Medulla oblongata (tissue), 1 donor: ENCODE measurements at regions not wholly inside any gene's neighbourhood (a gene's known extent, or its start where the extent isn't known, plus 50 kb on each side); places are given as distances from the start of the nearest gene placed in this dataset.
"Not testable (repeated sequence)": the region's sequence is repeated elsewhere in the genome, so short reads cannot be mapped to it uniquely, and the experiment has no call there.

Source experiments
- DNase-seq: peaks from one replicate; pipeline ENCODE4 v3.0.0-alpha.2; 2015; ENCODE audit errors: extremely low spot score

DNA sequence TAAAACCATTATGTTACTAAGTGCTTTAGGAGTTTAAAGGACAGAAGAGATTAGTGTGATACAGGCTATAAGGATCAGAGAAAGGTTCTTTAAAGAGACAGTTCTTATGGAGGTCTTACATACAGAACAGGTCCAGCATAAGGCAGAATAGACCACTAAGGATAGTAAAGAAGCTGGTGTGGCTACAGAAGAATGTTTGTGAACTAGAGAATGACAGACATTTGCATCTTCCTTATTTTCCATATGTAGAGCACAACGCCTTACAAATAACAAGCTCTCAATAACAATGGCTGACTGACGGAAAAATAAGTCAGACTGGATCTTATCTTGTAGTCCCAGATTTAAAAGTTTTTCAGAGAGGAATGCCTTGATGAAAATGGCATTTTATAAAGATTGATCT is 95.6 kb upstream of the NOTCH2NLA start:
- DNase-seq, result not testable (repeated sequence)

DNA sequence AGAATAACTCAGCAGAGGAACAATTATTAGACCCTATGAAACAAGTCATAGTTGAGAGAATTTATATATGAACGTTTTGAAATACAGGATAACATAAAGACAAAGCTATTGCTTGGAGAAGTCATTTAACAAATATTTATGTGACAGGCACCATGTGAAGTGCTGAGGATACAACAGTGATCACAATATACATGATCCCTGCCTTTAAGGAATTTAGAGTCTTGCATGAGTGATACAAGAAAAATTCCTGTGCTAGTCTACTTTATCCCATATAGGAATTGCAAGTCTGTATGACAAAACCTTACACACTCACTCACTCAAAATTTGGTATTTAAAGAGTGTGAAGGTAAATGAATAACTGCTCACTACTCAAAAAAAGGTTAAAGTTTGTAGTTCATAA is 94.5 kb upstream of the NOTCH2NLA start:
- DNase-seq, result not testable (repeated sequence)

DNA sequence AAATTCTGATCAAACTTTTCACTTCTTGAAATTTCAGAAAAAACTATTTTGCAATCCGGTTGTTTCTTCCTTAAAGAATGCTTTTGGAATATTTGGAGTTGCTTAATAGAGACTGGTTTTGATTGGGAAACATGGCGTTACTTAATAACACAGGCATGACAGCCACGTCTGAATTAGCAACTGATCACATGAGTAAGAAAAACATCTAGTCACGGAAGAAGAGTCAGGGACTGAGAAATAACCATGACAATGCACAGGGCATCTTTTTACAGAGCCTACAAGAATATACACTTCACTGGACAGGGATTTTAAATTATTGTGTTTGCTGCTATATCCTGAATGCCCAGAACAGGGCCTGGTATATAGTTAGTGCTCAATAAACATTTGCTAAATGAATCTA is 94.1 kb upstream of the NOTCH2NLA start:
- DNase-seq, result not testable (repeated sequence)

DNA sequence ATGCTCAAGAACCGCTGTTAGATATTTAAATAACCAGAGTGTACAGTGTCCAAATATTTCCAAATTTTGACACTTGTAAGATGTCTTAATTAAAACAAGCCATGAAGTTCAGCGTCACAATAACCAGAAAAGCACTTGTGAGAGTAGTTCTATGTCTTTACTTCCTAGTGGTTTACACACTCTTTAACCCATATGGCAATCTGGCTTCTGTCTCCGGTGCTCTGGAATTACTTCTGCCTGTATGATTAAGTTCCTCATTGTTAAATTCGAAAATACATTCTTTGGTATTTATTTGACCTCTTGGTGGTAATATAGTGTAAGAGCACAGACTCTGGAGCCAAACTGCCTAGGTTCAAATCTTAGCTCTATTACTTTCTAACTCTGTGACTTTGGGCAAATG is 89.9 kb upstream of the NOTCH2NLA start:
- DNase-seq, result not testable (repeated sequence)

DNA sequence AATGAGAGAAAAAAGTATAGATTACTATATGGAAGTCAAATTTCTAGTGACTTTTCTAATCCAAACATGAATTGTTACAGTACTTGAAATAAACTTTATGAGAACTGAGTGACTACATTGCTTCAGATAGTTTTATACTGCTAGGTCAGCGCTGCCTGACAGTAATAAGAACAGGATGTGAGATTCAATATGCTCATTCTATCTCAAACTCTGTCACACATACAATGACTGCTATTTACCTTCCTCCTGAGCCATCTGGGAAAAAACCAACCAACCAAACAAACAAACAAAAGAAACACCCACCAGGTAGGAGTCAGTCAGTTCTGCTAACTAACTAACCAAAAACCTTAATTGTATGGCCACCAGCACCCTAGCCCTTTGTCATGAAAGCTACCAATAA is 89.0 kb upstream of the NOTCH2NLA start:
- DNase-seq, result not testable (repeated sequence)

DNA sequence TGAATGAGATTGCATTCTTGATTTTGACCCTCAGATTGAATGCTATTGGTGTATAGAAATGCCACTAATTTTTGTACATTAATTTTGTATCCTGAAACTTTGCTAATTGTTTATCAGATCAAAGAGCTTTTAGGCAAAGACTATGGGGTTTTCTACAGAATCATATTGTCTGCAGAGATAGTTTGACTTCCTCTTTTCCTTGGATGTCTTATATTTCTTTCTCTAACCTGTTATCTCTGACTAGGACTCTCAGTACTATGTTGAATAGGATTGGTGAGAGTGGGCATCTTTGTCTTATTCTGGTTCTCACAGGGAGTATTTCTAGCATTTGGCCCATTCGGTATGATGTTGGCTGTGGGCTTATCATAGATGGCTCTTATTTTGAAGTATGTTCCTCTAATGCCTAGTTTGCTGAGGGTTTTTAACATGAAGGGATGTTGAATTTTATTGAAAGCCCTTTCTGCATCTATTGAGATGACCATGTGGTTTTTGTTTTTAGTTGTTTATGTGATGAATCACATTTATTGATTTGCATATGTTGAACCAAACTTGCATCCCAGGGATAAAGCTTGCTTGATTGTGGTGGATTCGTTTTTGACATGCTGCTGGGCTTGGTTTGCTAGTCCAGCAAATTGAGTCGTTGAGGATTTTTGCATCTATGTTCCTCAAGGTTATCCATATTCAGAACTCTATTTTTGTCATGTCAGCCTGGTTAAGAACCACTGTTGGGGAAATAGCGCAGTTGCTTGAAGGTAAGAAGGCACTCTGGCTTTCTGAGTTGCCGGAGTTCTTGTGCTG is 85.8 kb upstream of the NOTCH2NLA start:
- DNase-seq, result not testable (repeated sequence)

DNA sequence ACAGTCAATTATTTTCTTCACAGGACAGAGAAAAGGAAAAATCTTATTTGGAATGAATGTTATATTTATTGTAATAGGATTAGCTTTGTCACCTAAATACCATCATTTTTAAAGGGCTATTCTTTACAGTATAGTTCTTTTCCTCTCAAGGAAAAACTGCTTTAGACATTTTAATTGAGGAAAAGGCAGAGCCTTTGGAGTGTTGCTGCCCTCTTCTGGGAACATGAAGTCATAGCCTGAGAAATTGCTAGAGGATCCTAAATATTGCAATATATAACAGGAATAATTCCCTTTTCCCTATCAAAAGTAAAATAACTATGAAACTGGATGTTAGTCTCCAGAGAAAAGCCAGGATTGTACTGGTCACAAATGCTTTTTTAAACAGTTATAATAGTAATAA is 81.8 kb upstream of the NOTCH2NLA start:
- not testable (repeated sequence) for DNase-seq

DNA sequence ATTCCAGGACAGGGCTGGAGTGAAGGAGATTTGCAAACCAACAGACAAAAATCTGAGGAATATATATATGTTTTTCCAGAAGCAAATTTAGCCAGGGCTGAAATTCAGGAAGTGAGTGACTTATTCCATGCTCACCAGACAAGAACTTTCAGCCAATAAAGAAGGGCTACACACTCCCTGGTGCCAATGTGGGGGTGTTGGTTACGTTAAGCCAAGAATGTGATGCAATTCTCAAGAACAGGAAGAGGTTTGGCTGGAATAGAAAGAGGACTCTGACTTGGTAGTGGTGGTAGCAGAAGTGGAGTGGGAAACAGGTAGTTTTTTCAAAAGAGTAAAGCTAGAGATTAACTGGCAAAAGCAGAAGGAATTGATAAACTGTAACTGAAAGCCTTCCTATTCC is 80.6 kb upstream of the NOTCH2NLA start:
- not testable (repeated sequence) for DNase-seq

DNA sequence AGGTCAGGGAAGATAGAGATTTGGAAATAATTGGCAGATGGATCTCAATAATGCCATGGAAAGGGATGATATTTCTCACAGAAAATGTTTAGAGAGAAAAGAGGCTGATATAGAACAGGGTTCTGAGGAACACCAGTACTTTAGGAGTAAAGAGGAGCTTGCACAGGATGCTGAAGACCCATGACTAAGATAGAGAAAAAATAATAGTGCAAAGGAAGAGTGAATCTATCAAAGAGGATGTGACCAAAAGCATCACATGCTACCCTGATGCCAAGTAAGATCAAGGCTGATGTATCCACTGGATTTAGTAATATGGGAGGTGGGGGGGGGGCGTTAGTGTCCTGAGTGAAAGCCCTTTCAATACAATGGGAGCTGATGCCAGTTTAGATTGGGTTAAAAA is 80.1 kb upstream of the NOTCH2NLA start:
- not testable (repeated sequence) for DNase-seq

DNA sequence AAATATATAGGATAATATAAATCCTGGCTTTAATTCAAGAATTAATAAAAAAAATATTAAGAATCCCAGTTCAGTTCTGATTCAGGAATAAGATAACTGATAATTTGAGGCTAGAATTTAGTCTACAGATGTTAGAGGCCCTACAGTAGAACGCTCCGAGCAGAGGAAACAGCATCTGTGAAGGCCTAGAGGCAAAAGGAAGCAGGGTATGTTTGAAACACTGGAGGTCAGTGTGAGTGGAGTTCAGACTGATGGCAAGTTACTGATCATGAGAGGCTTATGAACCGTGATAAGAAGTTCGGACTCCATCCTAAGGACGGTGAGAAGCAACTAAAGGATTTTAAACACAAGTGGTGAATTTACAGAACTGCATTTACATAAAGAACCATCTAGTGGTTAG is 79.3 kb upstream of the NOTCH2NLA start:
- DNase-seq, result not testable (repeated sequence)

DNA sequence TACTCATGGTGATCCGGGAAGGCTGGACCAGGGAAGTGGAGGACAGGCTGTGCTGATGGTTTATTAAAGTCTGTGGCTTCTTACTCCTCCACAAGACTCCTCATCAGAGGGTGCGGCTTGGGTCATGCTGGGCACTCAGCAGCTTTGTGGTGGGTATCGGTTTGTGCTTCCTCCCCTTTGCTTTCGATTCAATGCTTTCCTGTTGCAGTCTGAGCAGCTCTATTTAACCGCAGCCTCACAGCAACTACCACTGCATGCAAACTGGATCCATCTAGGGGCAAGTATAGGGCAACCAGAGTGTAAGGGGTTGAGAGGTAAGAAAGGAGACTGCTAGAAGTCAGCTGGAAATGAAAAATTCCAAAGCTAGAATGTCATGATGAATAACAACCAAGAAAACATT is 78.8 kb upstream of the NOTCH2NLA start:
- not testable (repeated sequence) for DNase-seq

DNA sequence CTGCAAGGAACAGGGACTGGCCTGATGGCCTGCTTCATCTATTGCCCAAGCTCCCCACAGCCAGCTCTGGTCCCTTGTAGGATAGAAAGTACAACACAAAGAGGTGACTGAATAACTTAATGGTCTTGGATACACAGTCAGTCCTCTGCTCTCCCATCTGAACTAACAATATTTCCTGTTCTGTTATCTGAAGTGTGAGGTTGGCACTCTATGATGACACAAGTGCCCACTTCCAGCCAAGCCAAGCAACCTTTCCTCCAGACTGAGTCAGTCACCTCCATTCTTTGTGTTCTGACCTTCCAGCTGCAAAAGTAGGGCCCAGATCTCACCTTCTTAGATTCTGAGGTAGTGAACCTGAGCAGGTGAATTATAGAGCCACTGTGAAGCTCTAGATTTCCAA is 77.8 kb upstream of the NOTCH2NLA start:
- not testable (repeated sequence) for DNase-seq

DNA sequence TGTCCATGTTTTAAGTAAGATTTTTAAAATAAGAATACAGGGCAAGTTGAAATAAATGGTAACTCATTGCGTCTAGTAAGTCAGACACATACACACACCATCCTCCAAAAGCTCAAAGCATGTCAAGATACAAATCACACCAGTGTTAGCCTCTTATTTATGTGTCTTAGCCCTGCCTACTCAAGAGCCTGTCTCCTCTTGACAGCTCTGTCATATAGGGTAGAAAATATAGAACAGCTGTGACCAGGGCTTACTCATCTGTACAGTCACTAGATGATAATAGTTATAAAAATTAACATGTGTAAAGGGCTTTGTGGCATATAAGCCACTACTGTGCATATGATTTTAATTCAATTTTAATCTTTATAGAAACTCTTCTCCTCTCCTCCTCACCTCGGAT is 76.6 kb upstream of the NOTCH2NLA start:
- not testable (repeated sequence) for DNase-seq

DNA sequence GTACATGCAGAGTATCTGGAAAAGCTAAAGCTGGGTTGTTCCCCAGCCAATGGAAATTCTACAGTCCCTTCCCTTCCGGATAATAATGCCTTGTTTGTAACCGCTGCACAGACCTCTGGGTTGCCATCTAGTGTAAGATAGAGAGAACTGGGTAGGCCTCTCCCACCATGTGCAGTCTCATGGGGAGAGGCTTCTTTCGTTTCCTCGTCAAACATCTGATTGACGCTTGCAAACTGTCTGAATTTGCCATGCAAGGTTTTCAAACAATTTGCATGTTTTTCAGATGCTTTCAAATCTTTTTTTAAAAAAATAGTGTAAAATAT is 69.7 kb upstream of the NOTCH2NLA start:
- DNase-seq, result not testable (repeated sequence)

DNA sequence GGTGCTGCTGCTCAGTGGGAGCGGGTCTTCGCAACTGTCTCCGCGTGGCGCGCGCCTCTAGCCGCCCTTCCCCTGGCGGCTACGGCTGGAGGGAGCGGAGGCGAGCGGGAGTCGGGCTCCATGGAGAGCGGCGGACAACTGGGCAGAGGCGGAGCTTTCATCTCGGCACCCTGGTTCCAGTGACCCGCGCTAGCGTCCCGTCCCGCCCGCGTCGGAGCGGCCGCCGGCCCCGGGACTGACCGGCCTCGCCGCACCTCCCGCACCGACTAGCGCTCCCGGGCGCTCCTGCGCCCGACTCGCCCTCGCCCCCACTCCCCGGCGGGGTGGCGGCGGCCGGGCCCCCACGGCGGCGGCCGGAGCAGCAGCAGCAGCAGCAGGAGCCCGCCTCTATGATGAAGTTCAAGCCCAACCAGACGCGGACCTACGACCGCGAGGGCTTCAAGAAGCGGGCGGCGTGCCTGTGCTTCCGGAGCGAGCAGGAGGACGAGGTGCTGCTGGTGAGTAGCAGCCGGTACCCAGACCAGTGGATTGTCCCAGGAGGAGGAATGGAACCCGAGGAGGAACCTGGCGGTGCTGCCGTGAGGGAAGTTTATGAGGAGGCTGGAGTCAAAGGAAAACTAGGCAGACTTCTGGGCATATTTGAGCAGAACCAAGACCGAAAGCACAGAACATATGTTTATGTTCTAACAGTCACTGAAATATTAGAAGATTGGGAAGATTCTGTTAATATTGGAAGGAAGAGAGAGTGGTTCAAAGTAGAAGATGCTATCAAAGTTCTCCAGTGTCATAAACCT is 69.2 kb upstream of the NOTCH2NLA start:
- DNase-seq, result not testable (repeated sequence)

DNA sequence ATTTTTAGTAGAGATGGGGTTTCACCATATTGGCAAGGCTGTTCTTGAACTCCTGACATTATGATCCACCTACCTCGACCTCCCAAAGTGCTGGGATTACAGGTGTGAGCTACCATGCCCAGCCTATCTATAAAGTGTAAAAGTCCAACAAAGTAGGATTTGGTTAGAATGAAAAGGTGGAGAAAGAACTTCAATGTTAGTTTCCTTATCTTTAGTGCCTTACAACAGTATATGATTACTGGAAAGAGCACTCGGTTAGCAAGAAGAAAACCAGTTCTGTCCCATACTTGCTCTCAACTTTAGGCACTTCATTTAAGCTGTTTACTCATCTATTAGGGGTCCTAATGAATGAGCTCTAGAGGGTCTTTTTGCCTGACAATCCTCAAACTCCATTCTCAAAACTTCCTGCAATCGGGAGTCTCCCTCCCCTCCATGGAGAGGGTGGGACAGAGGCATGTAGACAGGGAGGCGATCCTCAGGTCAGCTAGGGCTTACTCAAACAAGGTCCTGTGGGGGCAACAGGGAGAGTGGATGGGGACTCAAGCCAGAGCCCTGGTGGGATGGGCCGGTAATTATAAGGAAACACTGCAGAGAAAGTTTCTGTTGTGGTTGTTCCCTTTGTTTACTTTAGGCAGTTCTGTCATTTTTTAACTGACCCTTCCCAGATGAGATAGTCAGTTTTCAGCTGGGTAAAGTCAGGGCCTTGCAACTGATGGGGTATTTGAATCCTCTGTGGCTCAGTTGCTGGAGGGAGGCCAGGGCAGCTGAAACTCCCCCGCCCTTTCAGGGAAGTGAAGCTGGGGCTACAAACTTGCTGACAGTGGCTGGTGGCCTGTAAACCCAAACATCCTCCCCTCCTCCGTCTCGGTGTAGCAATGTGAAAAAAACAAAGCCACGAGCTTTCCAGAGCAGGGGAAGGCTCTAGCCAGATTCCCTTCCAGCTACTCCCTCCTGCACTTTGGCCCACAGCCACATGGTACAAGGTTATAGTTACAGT is 64.4 kb upstream of the NOTCH2NLA start:
- not testable (repeated sequence) for DNase-seq

DNA sequence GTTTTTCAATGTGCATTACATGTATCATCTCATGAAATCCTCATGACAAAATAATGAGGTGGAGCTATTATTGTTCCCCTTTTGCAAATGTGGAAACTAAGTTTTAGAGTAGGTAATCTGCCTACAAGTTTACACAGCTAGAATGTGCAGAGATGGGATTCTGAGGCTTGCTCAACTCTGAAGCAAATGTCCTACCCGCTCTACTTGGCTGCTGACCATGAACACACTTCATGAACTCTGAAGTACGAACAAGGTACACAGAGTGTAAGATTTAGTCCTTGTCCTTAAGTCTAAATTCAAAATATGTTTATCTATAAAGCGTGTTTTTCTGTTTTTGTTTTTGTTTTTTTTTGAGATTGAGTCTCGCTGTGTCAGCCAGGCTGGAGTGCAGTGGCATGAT is 63.6 kb upstream of the NOTCH2NLA start:
- not testable (repeated sequence) for DNase-seq

DNA sequence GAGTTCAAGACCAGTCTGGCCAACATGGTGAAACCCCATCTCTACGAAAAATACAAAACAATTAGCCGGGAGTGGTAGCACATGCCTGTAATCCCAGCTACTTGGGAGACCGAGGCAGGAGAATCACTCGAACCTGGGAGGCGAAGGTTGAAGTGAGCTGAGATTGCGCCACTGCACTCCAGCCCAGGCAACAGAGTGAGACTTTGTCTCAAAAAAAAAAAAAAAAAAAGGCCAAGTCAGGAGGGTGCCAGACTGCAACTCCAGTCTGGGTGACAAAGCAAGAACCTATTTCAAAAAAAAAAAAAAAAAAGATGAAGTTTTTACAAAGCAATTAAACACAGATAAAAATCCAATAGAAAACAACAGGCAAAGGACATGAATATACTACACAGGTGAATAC is 59.1 kb upstream of the NOTCH2NLA start:
- not testable (repeated sequence) for DNase-seq

DNA sequence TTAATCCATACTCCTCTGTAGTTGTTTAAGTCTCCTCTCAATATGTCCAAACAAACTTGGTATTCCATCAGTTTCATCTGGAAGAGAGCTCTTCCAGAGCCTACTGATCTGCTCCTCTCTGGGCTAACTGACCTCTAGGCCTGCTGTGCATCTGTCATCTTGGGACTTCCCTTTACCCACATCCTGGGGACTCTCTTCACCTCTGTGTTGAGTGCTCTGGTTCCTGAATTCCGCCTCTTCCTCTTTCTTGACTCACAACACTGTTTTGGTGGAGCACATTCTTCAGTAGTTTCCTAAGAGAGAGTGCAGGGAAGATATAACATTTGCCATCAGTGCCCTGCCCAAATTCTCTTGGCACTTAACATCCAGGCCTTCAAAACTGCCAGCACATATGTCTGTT is 55.9 kb upstream of the NOTCH2NLA start:
- DNase-seq, result not testable (repeated sequence)

DNA sequence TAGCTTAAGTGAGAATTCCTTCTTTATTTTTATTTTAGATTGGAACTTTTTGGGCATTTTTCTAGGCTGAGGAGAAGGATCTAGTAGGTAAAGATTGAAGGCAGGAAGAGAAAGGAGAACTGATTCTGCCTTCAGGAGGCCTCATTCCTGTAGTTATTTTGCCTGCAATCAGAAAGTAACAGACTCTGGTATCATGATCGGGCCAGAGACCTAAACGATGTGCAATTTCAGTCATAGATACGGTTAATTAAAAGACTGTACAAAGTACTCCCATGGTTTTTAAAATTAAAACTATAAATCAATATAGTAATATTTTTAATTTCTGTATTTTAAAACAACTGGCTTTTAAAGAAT is 54.7 kb upstream of the NOTCH2NLA start:
- DNase-seq, result not testable (repeated sequence)

DNA sequence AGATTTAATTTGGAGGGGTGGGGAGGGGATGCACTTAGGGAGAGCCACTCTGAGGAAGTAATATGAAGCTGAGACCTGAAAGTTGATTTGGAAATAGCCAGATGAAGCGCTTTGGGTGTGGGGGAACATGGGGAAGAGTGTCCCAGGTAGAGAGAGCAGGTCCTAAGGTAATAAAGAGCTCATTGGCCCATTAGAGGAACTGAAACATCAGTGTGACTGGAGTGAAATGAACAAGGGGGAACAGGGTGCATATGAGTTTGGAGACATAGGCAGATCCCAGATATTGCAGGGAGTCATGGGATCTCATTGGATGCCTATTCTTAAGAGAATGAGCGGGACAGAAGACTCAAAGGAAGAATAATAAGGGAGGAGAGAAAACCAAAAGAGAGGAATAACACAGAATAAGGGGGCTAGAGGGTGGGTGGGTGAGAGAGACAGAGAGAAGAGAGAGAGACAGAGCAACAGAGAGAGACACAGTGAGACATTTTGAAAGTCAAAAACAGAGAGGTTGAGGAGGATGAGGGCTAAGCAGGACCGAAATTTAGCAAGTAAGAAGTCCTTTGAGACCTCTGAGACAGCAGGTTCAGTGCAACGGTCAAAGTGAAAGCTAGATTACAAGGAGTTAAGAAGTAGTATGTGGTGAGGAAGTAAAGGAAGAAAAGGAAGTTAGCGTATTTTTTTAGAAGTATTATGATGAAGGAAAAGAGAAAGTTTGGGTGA is 54.1 kb upstream of the NOTCH2NLA start:
- DNase-seq, result not testable (repeated sequence)
